GM23338 (cell line): ENCODE measurements at regions not wholly inside any gene's neighbourhood (a gene's known extent, or its start where the extent isn't known, plus 50 kb on each side); places are given as distances from the start of the nearest gene placed in this dataset.

Source experiments
- ATAC-seq: fragments of 200-7000 bp; cut with Tn5 transposase; 3 replicates; pipeline ENCODE4 v1.9.1; 2020
- DNase-seq: peaks from one replicate; pipeline ENCODE4 v3.0.0-alpha.2; 2015; ENCODE audit warnings: low spot score
- H2AFZ ChIP-seq: fragments of 200-600 bp; sonication (generic); 2 replicates; pipeline ENCODE4 v1.8.0; 2016; ENCODE audit warnings: antibody characterized with exemption, mild to moderate bottlenecking, moderate library complexity
- H3F3A ChIP-seq: fragments of 200-600 bp; sonication (generic); replicated peaks from 2 replicates; pipeline ENCODE4 v1.8.0; 2017; ENCODE audit warnings: antibody characterized with exemption, mixed run types, low read depth
- H3K27ac ChIP-seq: fragments of 200-600 bp; sonication (generic); 2 replicates; pipeline ENCODE4 v1.6.1; 2016; ENCODE audit warnings: low read depth
- H3K27me3 ChIP-seq: fragments of 200-600 bp; sonication (generic); 2 replicates; pipeline ENCODE4 v1.8.0; 2016; ENCODE audit warnings: mild to moderate bottlenecking, mixed run types, moderate library complexity; ENCODE audit not compliant: insufficient read depth
- H3K36me3 ChIP-seq: fragments of 200-600 bp; sonication (generic); 2 replicates; pipeline ENCODE4 v1.8.0; 2016; ENCODE audit warnings: mild to moderate bottlenecking; ENCODE audit not compliant: insufficient read depth
- H3K4me1 ChIP-seq: fragments of 200-600 bp; sonication (generic); 2 replicates; pipeline ENCODE4 v1.8.0; 2016; ENCODE audit warnings: mild to moderate bottlenecking, moderate library complexity; ENCODE audit not compliant: insufficient read depth
- H3K4me2 ChIP-seq: fragments of 200-600 bp; sonication (generic); 2 replicates; pipeline ENCODE4 v1.7.1; 2017; ENCODE audit warnings: mixed run types
- H3K4me3 ChIP-seq: fragments of 200-600 bp; sonication (generic); 2 replicates; pipeline ENCODE4 v1.6.1; 2016; ENCODE audit warnings: mixed run types
- H3K79me2 ChIP-seq: fragments of 200-600 bp; sonication (generic); replicated peaks from 2 replicates; pipeline ENCODE4 v1.8.0; 2017; ENCODE audit warnings: mild to moderate bottlenecking; ENCODE audit not compliant: insufficient read depth
- H3K9me2 ChIP-seq: fragments of 200-600 bp; sonication (generic); 2 replicates; pipeline ENCODE4 v1.8.0; 2017; ENCODE audit not compliant: insufficient read depth
- H4K20me1 ChIP-seq: fragments of 200-600 bp; sonication (generic); replicated peaks from 2 replicates; pipeline ENCODE4 v1.8.0; 2017; ENCODE audit warnings: mild to moderate bottlenecking; ENCODE audit not compliant: insufficient read depth
- H3K27ac Mint-ChIP-seq: 2 replicates; pipeline ENCODE4 v1.8.0; 2020; ENCODE audit warnings: inconsistent platforms, mild to moderate bottlenecking, moderate library complexity, mixed read lengths
- H3K27me3 Mint-ChIP-seq: 3 replicates; pipeline ENCODE4 v1.8.0; 2022; ENCODE audit warnings: low read depth, mild to moderate bottlenecking, moderate library complexity, mixed read lengths, inconsistent platforms; ENCODE audit not compliant: insufficient read depth, poor library complexity
- H3K36me3 Mint-ChIP-seq: 3 replicates; pipeline ENCODE4 v1.8.0; 2021; ENCODE audit warnings: low read depth, mild to moderate bottlenecking, inconsistent platforms, moderate library complexity, mixed read lengths
- H3K4me1 Mint-ChIP-seq: 3 replicates; pipeline ENCODE4 v1.8.0; 2020; ENCODE audit warnings: mild to moderate bottlenecking, inconsistent platforms, mixed read lengths
- H3K4me3 Mint-ChIP-seq: 3 replicates; pipeline ENCODE4 v1.8.0; 2021; ENCODE audit warnings: moderate library complexity, mild to moderate bottlenecking, inconsistent platforms, mixed read lengths
- H3K9me3 Mint-ChIP-seq: 3 replicates; pipeline ENCODE4 v1.8.0; 2020; ENCODE audit warnings: moderate library complexity, mild to moderate bottlenecking, inconsistent platforms, mixed read lengths
- CREB1 ChIP-seq: fragments of 250-450 bp; sonication (Bioruptor Pico); IDR thresholded peaks from 2 replicates; pipeline ENCODE4 v1.5.0; 2020; ENCODE audit warnings: low read depth, mild to moderate bottlenecking, moderate library complexity
- CTCF ChIP-seq, 2 experiments: fragments of 200-600 bp in 1 of 2; sonication (generic) in 1 of 2; conservative IDR thresholded peaks; 2 replicates each; pipeline versions ENCODE4 v1.5.1 to v1.6.1; 2016 to 2017; ENCODE audit warnings: antibody characterized with exemption in 2 of 2, low read depth in 2 of 2, mild to moderate bottlenecking in 2 of 2, moderate library complexity in 1 of 2
- ETS1 ChIP-seq: IDR thresholded peaks from 2 replicates; pipeline ENCODE4 v1.6.1; 2016; ENCODE audit warnings: antibody characterized with exemption
- EZH2phosphoT487 ChIP-seq: fragments of 200-600 bp; sonication (generic); IDR thresholded peaks from one replicate; pipeline ENCODE4 v1.8.1; 2018; ENCODE audit warnings: antibody characterized with exemption; ENCODE audit not compliant: unreplicated experiment
- JUNB ChIP-seq: IDR thresholded peaks from one replicate; pipeline ENCODE4 v1.6.1; 2016; ENCODE audit warnings: antibody characterized with exemption; ENCODE audit not compliant: unreplicated experiment
- NANOG ChIP-seq: IDR thresholded peaks from 2 replicates; pipeline ENCODE4 v1.6.1; 2016; ENCODE audit warnings: antibody characterized with exemption, borderline replicate concordance
- POLR2AphosphoS5 ChIP-seq: IDR thresholded peaks from 2 replicates; pipeline ENCODE4 v1.6.1; 2016; ENCODE audit warnings: antibody characterized with exemption, low read depth
- REST ChIP-seq: IDR thresholded peaks from one replicate; pipeline ENCODE4 v1.6.1; 2018; ENCODE audit warnings: antibody characterized with exemption; ENCODE audit not compliant: unreplicated experiment
- STAT1 ChIP-seq: IDR thresholded peaks from one replicate; pipeline ENCODE4 v1.6.1; 2016; ENCODE audit warnings: antibody characterized with exemption; ENCODE audit not compliant: unreplicated experiment
- ZNF114 ChIP-seq: fragments of 250-450 bp; sonication (Bioruptor Pico); IDR thresholded peaks from 2 replicates; pipeline ENCODE4 v1.5.0; 2020; ENCODE audit warnings: mild to moderate bottlenecking, moderate library complexity

GRCh38 chr7:17599733-17600339 is 301.4 kb downstream of the AHR start:
- Histone ChIP-seq H3F3A (no peaks in the 10 kb centered on the region), H3K4me2 (no peak overlapping the region), H3K79me2 (no peaks in the 10 kb centered on the region), H3K36me3 (no peaks in the 10 kb centered on the region), H3K4me1 (0 out of 2 replicates have a peak, but pooled peaks cover 3% of the 10 kb centered on the region), H3K9me2 (no peaks in the 10 kb centered on the region), H2AFZ (no peak overlapping the region), H3K27me3 (no peaks in the 10 kb centered on the region), H3K27ac (no peak overlapping the region), H4K20me1 (no peaks in the 10 kb centered on the region), H3K4me3 (no peak overlapping the region)
- H3K27ac Mint-ChIP-seq = no peak overlapping the region
- no peak overlapping the region for H3K4me3 Mint-ChIP-seq
- ATAC-seq = no peak
- no peak for DNase-seq
- no peaks in the 10 kb centered on the region; the same call in 2 of the 3 replicates for H3K9me3 Mint-ChIP-seq
- no peaks in the 10 kb centered on the region for H3K27me3 Mint-ChIP-seq
- no peaks in the 10 kb centered on the region for H3K4me1 Mint-ChIP-seq
- no peaks in the 10 kb centered on the region for H3K36me3 Mint-ChIP-seq
- TF ChIP-seq EZH2phosphoT487 (no peak), CREB1 (CRISPR knock-in tag) (no peak), JUNB (no peak), REST (no peak), ETS1 (no peak)

GRCh38 chr7:17600340-17600752 is 301.9 kb downstream of the AHR start:
- no peaks in the 10 kb centered on the region for H3K79me2 ChIP-seq
- H3K4me1 Mint-ChIP-seq = no peaks in the 10 kb centered on the region
- no peaks in the 10 kb centered on the region for H3K36me3 Mint-ChIP-seq
- no peaks in the 10 kb centered on the region for H3K36me3 ChIP-seq
- DNase-seq (peak; percentile 1), ATAC-seq (no peak)
- H3K27ac Mint-ChIP-seq = no peak overlapping the region
- H3K27me3 ChIP-seq = no peaks in the 10 kb centered on the region
- H4K20me1 ChIP-seq = no peaks in the 10 kb centered on the region
- no peak overlapping the region for H3K4me3 Mint-ChIP-seq
- no peak overlapping the region for H3K4me3 ChIP-seq
- no peaks in the 10 kb centered on the region; the same call in 2 of the 3 replicates for H3K9me3 Mint-ChIP-seq
- no peak overlapping the region for H2AFZ ChIP-seq
- 0 out of 2 replicates have a peak, but pooled peaks cover 3% of the 10 kb centered on the region for H3K4me1 ChIP-seq
- H3K27me3 Mint-ChIP-seq = no peaks in the 10 kb centered on the region
- no peak overlapping the region for H3K4me2 ChIP-seq
- no peak overlapping the region for H3K27ac ChIP-seq
- H3K9me2 ChIP-seq = no peaks in the 10 kb centered on the region
- H3F3A ChIP-seq = no peaks in the 10 kb centered on the region
- no peak for TF ChIP-seq STAT1
- no peak for TF ChIP-seq ETS1
- no peak for TF ChIP-seq POLR2AphosphoS5
- no peak for TF ChIP-seq NANOG
- no peak for TF ChIP-seq CTCF (conservative IDR thresholded peaks at IDR 0.05; ENCODE audit: low read depth in 2 of 2)
- TF ChIP-seq ZNF114 (CRISPR knock-in tag) = no peak
- TF ChIP-seq REST = no peak
- TF ChIP-seq CREB1 (CRISPR knock-in tag) = no peak
